ENCODE measurements at regions not wholly inside any gene's neighbourhood (a gene's known extent, or its start where the extent isn't known, plus 50 kb on each side); places are given as distances from the start of the nearest gene placed in this dataset.

DNA sequence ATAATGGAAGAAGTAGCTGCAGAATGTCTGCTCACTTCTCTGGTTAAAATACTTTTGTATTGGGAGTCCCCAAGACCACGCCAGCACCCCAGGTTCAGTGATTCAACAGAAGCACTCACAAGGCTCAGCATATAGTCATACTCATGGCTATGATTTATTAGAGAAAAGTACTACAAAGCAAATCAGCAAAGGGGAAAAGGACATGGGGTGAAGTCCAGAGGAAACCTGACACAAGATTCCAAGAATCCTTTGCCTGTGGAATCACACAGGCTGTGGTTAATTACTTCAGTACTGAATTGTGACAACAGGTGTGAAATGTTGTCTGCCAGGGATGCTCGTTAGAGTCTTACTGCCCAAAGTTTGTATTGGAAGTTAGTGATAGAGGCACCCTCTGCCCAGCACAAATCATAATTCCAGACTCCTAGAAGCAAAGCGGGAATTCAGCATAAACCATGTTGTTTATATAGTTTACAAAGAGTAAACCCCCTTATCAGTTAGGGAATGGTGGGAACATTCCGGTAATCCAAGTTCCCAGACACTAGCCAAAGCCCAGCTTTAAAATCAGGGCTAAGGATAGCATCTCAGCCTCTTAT is 79.4 kb downstream of the HYCC1 start:
- H3K9me3 Mint-ChIP-seq, result peaks cover 0 to 3% of the 10 kb centered on the region in 2 donors
- H3K4me1 Mint-ChIP-seq, result no peaks in the 10 kb centered on the region
- no peak overlapping the region for H3K4me3 Mint-ChIP-seq
- H3K36me3 Mint-ChIP-seq, result no peaks in the 10 kb centered on the region
- ATAC-seq (replicated peaks) (no peak), DNase-seq (no peak)
- H3K27me3 Mint-ChIP-seq, result peaks cover 0 to 4% of the 10 kb centered on the region in 2 donors
- no peak overlapping the region for H3K27ac Mint-ChIP-seq

DNA sequence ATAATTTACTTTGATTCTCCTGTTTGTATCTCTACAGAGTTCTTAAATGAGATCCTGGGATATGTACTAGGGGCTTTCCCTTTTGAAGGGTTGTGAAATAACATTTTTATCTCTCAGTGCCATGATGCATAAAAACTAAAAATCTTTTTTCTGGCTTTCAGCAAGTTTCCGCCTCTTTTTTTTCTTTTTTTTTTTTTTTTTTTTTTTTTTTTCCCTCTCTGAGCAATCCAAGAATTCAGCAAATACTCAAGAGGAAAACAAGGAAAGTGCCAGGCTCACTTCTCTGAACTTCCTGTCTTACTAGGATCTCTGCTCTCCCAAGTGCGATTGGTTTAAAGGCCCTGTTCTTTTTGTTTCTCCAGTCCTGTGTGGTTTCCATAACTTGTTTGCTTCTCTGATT is 79.9 kb downstream of the HYCC1 start:
- Mint-ChIP-seq H3K9me3 (peaks cover 0 to 3% of the 10 kb centered on the region in 2 donors), H3K27ac (no peak overlapping the region), H3K27me3 (peaks cover 0 to 4% of the 10 kb centered on the region in 2 donors), H3K36me3 (no peaks in the 10 kb centered on the region), H3K4me3 (no peak overlapping the region), H3K4me1 (no peaks in the 10 kb centered on the region)
- DNase-seq (no peak), ATAC-seq (replicated peaks) (no peak)

DNA sequence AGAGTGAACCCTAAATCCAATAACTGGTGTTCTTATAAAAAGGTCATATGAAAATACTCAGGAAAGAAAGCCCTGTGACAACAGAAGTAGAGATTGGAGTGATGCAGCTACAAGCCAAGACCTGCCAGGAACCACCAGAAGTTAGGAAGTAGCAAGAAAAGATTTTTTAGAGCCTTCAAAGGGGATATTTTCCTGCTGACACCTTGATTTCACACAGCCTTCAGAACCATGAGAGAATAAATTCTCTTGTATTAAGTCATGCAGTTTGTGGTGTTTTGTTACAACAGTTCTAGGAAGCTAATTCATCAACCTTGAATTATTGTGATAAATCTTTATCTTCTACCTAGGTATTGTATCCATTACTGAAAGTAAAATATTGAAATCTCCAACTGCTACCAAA is 81.0 kb downstream of the HYCC1 start:
- Mint-ChIP-seq H3K9me3 (peaks cover 0 to 3% of the 10 kb centered on the region in 2 donors), H3K27ac (no peak overlapping the region), H3K4me1 (no peaks in the 10 kb centered on the region), H3K36me3 (no peaks in the 10 kb centered on the region), H3K4me3 (no peak overlapping the region), H3K27me3 (peaks cover 0 to 4% of the 10 kb centered on the region in 2 donors)
- ATAC-seq (replicated peaks), result no peak
- DNase-seq, result no peak

DNA sequence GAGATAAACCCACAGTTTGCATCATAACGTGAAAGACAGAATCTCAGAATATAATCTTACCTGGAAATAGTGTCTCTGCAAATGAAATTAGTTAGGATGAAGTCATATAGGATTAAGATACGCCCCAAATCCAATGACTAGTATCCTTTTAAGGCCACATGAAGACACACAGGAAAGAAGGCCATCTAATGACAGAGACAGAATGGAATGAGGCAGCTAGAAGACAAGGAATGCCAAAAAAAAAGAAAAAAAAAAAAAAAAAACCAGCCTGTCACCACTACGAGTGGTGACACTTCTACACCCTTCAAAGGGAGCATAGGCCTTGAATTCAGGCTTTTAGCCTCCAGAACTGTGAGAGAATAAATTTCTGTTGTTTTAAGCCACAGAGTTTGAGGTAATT is 82.9 kb downstream of the HYCC1 start:
- Mint-ChIP-seq H3K9me3 (peaks cover 0 to 3% of the 10 kb centered on the region in 2 donors), H3K4me1 (no peaks in the 10 kb centered on the region), H3K27me3 (peaks cover 0 to 4% of the 10 kb centered on the region in 2 donors), H3K27ac (no peak overlapping the region), H3K4me3 (no peak overlapping the region), H3K36me3 (no peaks in the 10 kb centered on the region)
- DNase-seq, result no peak
- ATAC-seq (replicated peaks), result no peak

DNA sequence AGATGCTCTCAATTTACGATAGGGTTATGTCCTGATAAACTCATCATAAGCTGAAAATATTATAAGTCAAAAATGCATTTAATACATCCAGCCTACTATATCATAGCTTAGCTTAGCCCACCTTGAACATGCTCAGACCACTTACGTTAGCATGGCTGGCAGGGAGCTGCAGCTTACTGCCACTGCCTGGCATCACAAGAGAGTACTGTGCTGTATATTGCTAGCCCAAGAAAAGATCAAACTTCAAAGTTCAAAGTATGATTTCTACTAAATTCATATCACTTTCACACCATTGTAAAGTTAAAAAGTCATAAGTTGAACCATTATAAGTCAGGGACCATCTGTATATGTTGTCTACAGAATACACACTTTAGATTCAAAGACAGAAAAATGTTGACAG is 91.6 kb downstream of the HYCC1 start:
- Mint-ChIP-seq H3K36me3 (peaks cover 0 to 15% of the 10 kb centered on the region in 2 donors), H3K9me3 (peaks cover 0 to 5% of the 10 kb centered on the region in 2 donors), H3K4me1 (peaks cover 0 to 3% of the 10 kb centered on the region in 2 donors), H3K27me3 (peaks cover 4 to 6% of the 10 kb centered on the region in 2 donors), H3K4me3 (no peak overlapping the region), H3K27ac (no peak overlapping the region)
- no peak for DNase-seq
- ATAC-seq (replicated peaks), result no peak

DNA sequence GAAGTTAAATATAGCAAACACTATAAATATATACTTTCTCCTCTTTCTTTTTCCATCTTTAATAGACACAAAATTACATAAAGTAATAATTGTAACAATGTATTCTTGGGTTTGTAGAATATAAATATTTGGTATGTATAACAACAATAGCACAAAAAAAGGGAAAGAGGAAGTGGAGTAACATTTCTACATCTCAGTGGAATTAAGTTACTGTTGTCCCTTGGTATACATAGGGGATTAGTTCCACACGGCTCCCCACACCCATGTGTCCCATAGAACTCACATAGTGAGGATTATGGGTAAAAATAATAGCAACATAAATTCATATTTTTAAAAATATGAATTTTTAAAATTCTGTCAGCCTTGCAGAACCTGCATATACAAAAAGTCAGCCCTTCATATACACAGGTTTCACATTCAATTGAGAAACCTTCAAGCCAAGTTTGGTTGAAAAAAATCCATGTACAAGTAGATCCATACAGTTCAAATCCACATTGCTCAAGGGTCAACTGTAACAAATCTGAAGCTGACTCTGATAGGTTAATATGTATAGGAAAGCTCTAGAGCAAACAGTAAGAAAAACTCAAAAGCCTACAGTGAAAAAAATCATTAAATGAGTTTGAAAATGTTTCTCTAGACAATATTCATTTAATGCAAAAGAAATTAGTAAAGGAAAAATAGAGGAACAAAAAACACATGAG is 92.4 kb downstream of the HYCC1 start:
- Mint-ChIP-seq H3K4me3 (no peak overlapping the region), H3K36me3 (peaks cover 0 to 15% of the 10 kb centered on the region in 2 donors), H3K4me1 (peaks cover 0 to 3% of the 10 kb centered on the region in 2 donors), H3K27ac (no peak overlapping the region), H3K9me3 (peaks cover 0 to 5% of the 10 kb centered on the region in 2 donors), H3K27me3 (peaks cover 4 to 6% of the 10 kb centered on the region in 2 donors)
- no peak for ATAC-seq (replicated peaks)
- DNase-seq, result no peak

DNA sequence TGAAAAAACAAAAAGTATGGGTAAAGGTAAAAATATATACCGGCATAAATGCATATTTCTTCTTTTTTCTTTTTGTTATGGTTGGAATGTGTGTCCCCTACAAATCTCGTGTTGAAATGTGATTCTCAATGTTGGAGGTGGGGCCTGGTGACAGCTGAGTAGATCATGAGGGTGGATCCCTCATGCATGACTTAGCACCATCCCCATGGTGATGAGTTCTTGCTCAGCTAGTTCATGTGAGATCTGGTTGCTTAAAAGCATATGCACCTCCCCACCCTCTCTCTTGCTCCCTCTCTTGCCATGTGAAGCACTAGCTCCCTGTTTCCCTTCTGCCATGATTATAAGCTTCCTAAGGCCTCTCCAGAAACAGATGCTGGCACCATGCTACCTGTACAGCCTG is 93.3 kb downstream of the HYCC1 start:
- no peak overlapping the region for H3K4me3 Mint-ChIP-seq
- DNase-seq, result no peak
- peaks cover 0 to 3% of the 10 kb centered on the region in 2 donors for H3K4me1 Mint-ChIP-seq
- H3K27ac Mint-ChIP-seq, result no peak overlapping the region
- peaks cover 0 to 14% of the 10 kb centered on the region in 2 donors for H3K36me3 Mint-ChIP-seq
- peaks cover 0 to 5% of the 10 kb centered on the region in 2 donors for H3K9me3 Mint-ChIP-seq
- peaks cover 4 to 6% of the 10 kb centered on the region in 2 donors for H3K27me3 Mint-ChIP-seq
- ATAC-seq (replicated peaks), result no peak

DNA sequence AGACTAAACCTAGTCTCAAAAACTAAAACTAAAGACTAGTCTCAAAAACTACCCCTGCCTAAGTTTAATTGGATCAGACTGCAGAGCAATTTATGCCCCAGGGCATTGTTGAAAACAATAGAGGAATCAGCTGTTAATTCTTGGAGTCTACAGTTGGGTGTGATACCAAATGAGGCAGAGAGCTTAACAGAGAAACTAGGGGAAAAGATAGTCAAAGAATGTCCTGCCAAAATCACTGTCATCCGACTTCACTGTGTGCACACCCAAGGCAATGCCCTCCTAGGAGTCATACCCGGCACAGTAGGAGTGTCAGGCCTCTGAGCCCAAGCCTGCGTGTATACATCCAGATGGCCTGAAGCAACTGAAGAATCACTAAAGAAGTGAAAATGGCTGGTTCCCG is 90.5 kb upstream of the TOMM7 start:
- no peak overlapping the region for H3K27ac Mint-ChIP-seq
- peaks cover 14 to 23% of the 10 kb centered on the region in 2 donors for H3K36me3 Mint-ChIP-seq
- no peaks in the 10 kb centered on the region for H3K4me1 Mint-ChIP-seq
- no peak overlapping the region for H3K4me3 Mint-ChIP-seq
- ATAC-seq (replicated peaks) (no peak), DNase-seq (no peak)
- peaks cover 0 to 4% of the 10 kb centered on the region in 2 donors for H3K27me3 Mint-ChIP-seq
- peaks cover 10 to 12% of the 10 kb centered on the region in 2 donors for H3K9me3 Mint-ChIP-seq

DNA sequence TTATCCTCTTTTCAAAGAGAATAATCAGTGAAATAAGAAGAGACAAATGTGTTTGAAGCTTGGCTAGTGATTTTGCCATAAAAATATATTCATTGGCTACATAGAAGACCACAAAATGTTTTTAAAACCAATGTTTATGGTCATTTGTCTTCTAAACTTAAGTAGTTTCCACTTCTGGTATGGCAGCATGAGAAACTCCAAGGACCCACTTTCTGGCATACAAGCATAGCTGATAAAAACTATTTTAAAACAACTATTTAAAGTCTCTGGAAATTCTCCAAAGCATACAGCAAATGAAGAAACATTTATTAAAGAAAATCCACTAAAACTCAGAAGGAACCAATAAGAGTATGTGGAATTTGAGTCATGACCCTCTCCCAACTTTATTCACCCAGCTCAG is 89.2 kb upstream of the TOMM7 start:
- no peak overlapping the region for H3K27ac Mint-ChIP-seq
- DNase-seq, result no peak
- peaks cover 10 to 12% of the 10 kb centered on the region in 2 donors for H3K9me3 Mint-ChIP-seq
- ATAC-seq (replicated peaks), result no peak
- no peak overlapping the region for H3K4me3 Mint-ChIP-seq
- H3K4me1 Mint-ChIP-seq, result no peaks in the 10 kb centered on the region
- H3K27me3 Mint-ChIP-seq, result peaks cover 0 to 4% of the 10 kb centered on the region in 2 donors
- H3K36me3 Mint-ChIP-seq, result peaks cover 14 to 23% of the 10 kb centered on the region in 2 donors

DNA sequence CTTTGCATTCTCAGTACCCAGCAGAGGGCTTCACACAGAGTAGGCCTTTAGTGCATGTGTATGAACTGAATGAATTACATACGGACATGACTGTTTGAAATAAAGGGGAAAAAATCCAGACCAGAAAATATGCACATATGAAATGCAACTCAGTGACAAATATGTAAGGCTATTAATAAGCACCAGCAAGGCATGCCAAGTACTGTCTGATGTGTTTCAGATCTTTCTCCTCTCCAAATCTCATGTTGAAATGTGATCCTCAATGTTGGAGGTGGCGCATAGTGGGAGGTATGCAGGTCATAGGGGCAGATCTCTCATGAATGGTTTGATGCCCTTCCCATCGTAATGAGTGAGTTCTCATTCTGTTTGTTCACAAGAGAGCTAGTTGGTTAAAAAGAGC is 87.3 kb upstream of the TOMM7 start:
- Mint-ChIP-seq H3K4me3 (no peak overlapping the region), H3K36me3 (peaks cover 12 to 20% of the 10 kb centered on the region in 2 donors), H3K27me3 (peaks cover 0 to 4% of the 10 kb centered on the region in 2 donors), H3K4me1 (no peaks in the 10 kb centered on the region), H3K9me3 (peaks cover 7 to 10% of the 10 kb centered on the region in 2 donors), H3K27ac (no peak overlapping the region)
- DNase-seq, result no peak
- ATAC-seq (replicated peaks), result no peak

DNA sequence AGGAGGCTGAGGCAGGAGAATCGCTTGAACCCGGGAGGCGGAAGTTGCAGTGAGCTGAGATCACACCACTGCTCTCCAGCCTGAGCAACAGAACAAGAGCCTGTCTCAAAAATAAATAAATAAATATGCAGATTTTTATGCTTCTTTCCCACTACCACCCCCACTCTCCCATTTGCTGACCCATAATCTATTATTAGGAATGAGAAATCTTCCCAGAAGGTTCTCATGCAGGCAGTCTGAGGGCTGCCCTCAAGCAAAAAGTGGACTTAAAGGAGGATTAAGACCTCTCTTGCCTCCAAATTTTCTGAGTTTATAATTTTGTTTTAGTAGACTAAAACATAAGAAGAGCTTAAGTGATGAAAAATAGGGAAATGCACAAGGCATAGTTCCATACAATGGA is 85.2 kb upstream of the TOMM7 start:
- H3K27me3 Mint-ChIP-seq, result no peaks in the 10 kb centered on the region
- H3K36me3 Mint-ChIP-seq, result peaks cover 3% of the 10 kb centered on the region in 2 donors
- ATAC-seq (replicated peaks) (no peak), DNase-seq (no peak)
- H3K4me3 Mint-ChIP-seq, result no peak overlapping the region
- H3K9me3 Mint-ChIP-seq, result peaks cover 0 to 4% of the 10 kb centered on the region in 2 donors
- H3K4me1 Mint-ChIP-seq, result no peaks in the 10 kb centered on the region
- no peak overlapping the region for H3K27ac Mint-ChIP-seq

DNA sequence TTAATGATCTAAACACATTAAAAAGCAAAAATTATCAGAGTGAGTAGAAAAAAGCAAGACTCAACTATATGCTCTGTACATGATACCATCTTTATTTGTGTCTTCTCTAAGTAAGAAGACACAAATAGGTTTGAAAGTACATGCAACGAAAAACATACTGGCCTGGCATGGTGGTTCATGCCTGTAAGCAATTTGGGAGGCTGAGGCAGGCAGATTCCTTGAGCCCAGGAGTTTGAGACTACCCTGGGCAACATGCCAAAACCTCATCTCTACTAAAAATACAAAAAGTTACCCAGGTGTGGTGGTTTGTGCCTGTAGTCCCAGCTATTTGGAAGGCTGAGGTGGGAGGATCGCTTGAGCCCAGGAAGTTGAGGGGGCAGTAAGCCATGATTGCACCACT is 78.1 kb upstream of the TOMM7 start:
- no peak overlapping the region for H3K27ac Mint-ChIP-seq
- peaks cover 0 to 3% of the 10 kb centered on the region in 2 donors for H3K36me3 Mint-ChIP-seq
- H3K4me3 Mint-ChIP-seq, result no peak overlapping the region
- H3K9me3 Mint-ChIP-seq, result peaks cover 0 to 4% of the 10 kb centered on the region in 2 donors
- no peaks in the 10 kb centered on the region for H3K4me1 Mint-ChIP-seq
- ATAC-seq (replicated peaks), result no peak
- H3K27me3 Mint-ChIP-seq, result peaks cover 0 to 7% of the 10 kb centered on the region in 2 donors
- DNase-seq, result no peak

DNA sequence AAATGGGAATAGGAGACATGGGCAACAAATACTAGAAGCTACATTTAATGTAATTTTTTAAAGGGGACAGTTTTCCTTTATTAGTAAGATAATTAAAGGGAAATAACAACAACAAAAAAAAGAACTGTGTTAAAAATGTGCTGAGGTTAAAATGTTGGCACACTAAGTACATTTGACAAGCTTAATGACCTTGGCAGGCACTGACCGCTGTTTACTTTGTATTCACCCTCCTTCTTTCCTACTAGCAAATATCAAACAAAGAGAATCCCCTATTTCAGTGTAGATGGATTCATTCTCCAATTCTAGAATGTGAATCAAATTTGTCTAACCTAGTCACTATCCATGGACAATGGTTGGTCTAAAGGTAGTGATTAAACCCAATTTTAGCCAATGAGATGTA is 77.5 kb upstream of the TOMM7 start:
- Mint-ChIP-seq H3K9me3 (peaks cover 0 to 4% of the 10 kb centered on the region in 2 donors), H3K4me3 (no peak overlapping the region), H3K27me3 (peaks cover 6 to 7% of the 10 kb centered on the region in 2 donors), H3K27ac (no peak overlapping the region), H3K36me3 (peaks cover 0 to 3% of the 10 kb centered on the region in 2 donors), H3K4me1 (no peaks in the 10 kb centered on the region)
- DNase-seq (no peak), ATAC-seq (replicated peaks) (no peak)

DNA sequence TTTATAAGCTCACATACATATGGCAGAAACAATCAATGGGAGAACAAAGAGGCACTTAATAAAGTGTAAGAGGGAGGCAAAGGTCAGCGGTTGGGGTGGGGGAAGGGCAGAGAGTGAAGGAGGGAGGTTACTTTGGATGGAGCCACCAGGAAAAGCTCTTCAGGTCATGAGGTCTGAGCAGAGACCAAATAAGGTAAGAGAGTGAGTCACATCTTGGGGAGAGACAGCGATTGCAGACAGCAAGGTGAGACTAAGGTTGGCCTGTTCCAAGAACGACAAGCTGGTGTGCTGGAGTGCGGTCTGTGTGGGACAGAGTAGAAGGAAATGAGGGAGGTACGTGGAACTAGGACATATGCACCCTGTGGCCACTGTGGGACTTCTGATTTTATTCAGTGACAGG is 74.3 kb upstream of the TOMM7 start:
- ATAC-seq (replicated peaks) (no peak), DNase-seq (no peak)
- Mint-ChIP-seq H3K27me3 (peaks cover 13 to 19% of the 10 kb centered on the region in 2 donors), H3K27ac (no peak overlapping the region), H3K36me3 (no peaks in the 10 kb centered on the region), H3K4me3 (no peak overlapping the region), H3K4me1 (no peaks in the 10 kb centered on the region), H3K9me3 (no peaks in the 10 kb centered on the region)

DNA sequence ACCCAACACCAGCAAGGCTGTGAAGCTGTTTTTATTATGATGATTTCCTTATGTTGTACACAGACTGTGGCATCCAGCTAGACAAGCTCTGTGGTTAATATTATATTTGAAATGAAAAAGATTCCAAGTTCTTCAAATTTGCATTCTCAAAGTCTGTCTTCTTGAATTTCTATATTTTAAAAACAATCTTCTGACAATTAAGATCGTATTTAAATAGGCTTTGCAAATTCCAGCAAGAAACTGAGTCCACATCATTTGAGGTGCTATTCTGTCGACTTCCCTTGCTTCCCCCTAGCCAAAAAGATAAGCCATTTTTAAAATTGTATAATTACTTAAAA is 73.1 kb upstream of the TOMM7 start:
- DNase-seq (no peak), ATAC-seq (replicated peaks) (no peak)
- Mint-ChIP-seq H3K27ac (no peak overlapping the region), H3K9me3 (no peaks in the 10 kb centered on the region), H3K27me3 (peaks cover 13 to 19% of the 10 kb centered on the region in 2 donors), H3K36me3 (no peaks in the 10 kb centered on the region), H3K4me3 (no peak overlapping the region), H3K4me1 (no peaks in the 10 kb centered on the region)

All from stimulated activated naive B cell treated with anti-CD40 and anti-IgM and Interleukin-4, amounts not matched to agents 10 μg/mL and 1 μg/mL and 100 μg/mL, for 72 hours (primary cell).